Endometrium (tissue), 2 donors: ENCODE measurements at regions not wholly inside any gene's neighbourhood (a gene's known extent, or its start where the extent isn't known, plus 50 kb on each side); places are given as distances from the start of the nearest gene placed in this dataset.

ENCODE experiments used
- FAIRE-seq: peaks from 2 replicates; lab custom pipeline; 2012; peaks lifted over from hg19 to GRCh38; lab: Jason Lieb, UNC
- donor health status: control.
- donor health status: control.

- FAIRE-seq, result no peak
Measured at GRCh38 chr12:88310666-88311065, 168.6 kb downstream of the TMTC3 start.

GRCh38 chr12:88313554-88313953 is 171.4 kb downstream of the TMTC3 start:
- no peak for FAIRE-seq

GRCh38 chr12:88314706-88315105 is 172.6 kb downstream of the TMTC3 start:
- no peak for FAIRE-seq

- FAIRE-seq, result no peak
Measured at GRCh38 chr12:88318726-88319125, 176.6 kb downstream of the TMTC3 start.

GRCh38 chr12:88325076-88325815 is 183.1 kb downstream of the TMTC3 start:
- FAIRE-seq, result peak; percentile 94

GRCh38 chr12:88325816-88326189 is 183.7 kb downstream of the TMTC3 start:
- FAIRE-seq, result no peak

- no peak for FAIRE-seq
Measured at GRCh38 chr12:88327276-88327675, 185.2 kb downstream of the TMTC3 start.

- FAIRE-seq, result no peak
Measured at GRCh38 chr12:88328090-88328489, 186.0 kb downstream of the TMTC3 start.

GRCh38 chr12:88329833-88330232 is 187.7 kb downstream of the TMTC3 start:
- FAIRE-seq, result no peak

GRCh38 chr12:88334271-88334670 is 192.2 kb downstream of the TMTC3 start:
- FAIRE-seq, result no peak

- FAIRE-seq, result no peak
Measured at GRCh38 chr12:88336076-88336739, 194.1 kb downstream of the TMTC3 start.

GRCh38 chr12:88338486-88338885 is 196.4 kb downstream of the TMTC3 start:
- FAIRE-seq, result no peak

GRCh38 chr12:88339254-88339949 is 197.3 kb downstream of the TMTC3 start:
- FAIRE-seq, result no peak

- FAIRE-seq, result no peak
Measured at GRCh38 chr12:88339966-88340365, 197.9 kb downstream of the TMTC3 start.

- no peak for FAIRE-seq
Measured at GRCh38 chr12:88342251-88342806, 200.2 kb downstream of the TMTC3 start.

- no peak for FAIRE-seq
Measured at GRCh38 chr12:88351146-88351545, 209.0 kb downstream of the TMTC3 start.

GRCh38 chr12:88354691-88355090 is 212.6 kb downstream of the TMTC3 start:
- FAIRE-seq, result no peak

GRCh38 chr12:88360343-88360742 is 218.2 kb downstream of the TMTC3 start:
- peak; percentile 64 for FAIRE-seq

GRCh38 chr12:88361493-88361892 is 218.8 kb downstream of the KITLG start:
- FAIRE-seq, result no peak

GRCh38 chr12:88362439-88362838 is 217.8 kb downstream of the KITLG start:
- FAIRE-seq, result no peak

GRCh38 chr12:88365403-88365802 is 214.9 kb downstream of the KITLG start:
- FAIRE-seq, result no peak

GRCh38 chr12:88366101-88366500 is 214.2 kb downstream of the KITLG start:
- no peak for FAIRE-seq

- FAIRE-seq, result no peak
Measured at GRCh38 chr12:88367231-88367630, 213.0 kb downstream of the KITLG start.
